PFSK-1 (cell line): ENCODE measurements at regions not wholly inside any gene's neighbourhood (a gene's known extent, or its start where the extent isn't known, plus 50 kb on each side); places are given as distances from the start of the nearest gene placed in this dataset.

Experiments
- POLR2AphosphoS5 ChIP-seq: IDR thresholded peaks from 2 replicates; pipeline ENCODE4 v1.6.1; 2012; ENCODE audit warnings: low read depth, mild to moderate bottlenecking, control low read depth, low read length, moderate library complexity
- SIN3A ChIP-seq: IDR thresholded peaks from 2 replicates; pipeline ENCODE4 v1.6.1; 2012; ENCODE audit warnings: mild to moderate bottlenecking, low read length, moderate library complexity, borderline replicate concordance; ENCODE audit not compliant: insufficient read depth
- TAF1 ChIP-seq: IDR thresholded peaks from 2 replicates; pipeline ENCODE4 v1.6.1; 2012; ENCODE audit warnings: low read length, control low read depth, borderline replicate concordance; ENCODE audit not compliant: insufficient read depth

DNA sequence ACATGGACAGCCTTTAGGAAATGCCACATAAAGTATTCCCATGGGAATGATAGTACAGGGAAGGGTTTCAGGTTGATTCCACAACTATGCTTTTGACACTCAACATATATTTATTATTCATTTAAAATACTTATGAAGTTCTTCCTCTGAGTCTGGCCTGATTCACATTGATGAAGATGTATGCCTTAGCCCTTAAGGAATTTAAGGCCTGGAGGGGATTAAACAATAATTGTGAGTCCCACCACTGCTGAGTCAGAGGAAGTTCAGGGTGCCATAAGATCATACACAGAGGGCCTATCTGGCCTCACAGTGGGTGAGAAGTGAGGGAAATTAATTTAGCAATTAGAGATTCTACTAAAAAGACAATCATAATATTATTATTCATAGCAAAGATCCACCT is 161.1 kb upstream of the SNX19 start:
- no peak for TF ChIP-seq POLR2AphosphoS5
- no peak for TF ChIP-seq TAF1
- TF ChIP-seq SIN3A, result no peak
